Small intestine (tissue), 7 donors: ENCODE measurements at regions not wholly inside any gene's neighbourhood (a gene's known extent, or its start where the extent isn't known, plus 50 kb on each side); places are given as distances from the start of the nearest gene placed in this dataset.

Source experiments
- DNase-seq, 2 donors: peaks; one replicate each; pipeline versions ENCODE4 v3.0.0 to v3.0.0-alpha.2; 2013
- FAIRE-seq: peaks from 2 replicates; lab custom pipeline; 2012; peaks lifted over from hg19 to GRCh38; lab: Jason Lieb, UNC
- H3K27ac ChIP-seq, 3 donors: one replicate each; pipeline ENCODE4 v1.5.1; 2013; ENCODE audit warnings: low read length in 2 of 3, mild to moderate bottlenecking in 2 of 3, control low read depth in 1 of 3, inconsistent platforms in 1 of 3, low read depth in 1 of 3, moderate library complexity in 1 of 3
- H3K27me3 ChIP-seq, 3 donors: one replicate each; pipeline ENCODE4 v1.6.1; 2013; ENCODE audit warnings: low read length in 3 of 3, inconsistent platforms in 1 of 3; ENCODE audit not compliant: control insufficient read depth in 3 of 3, insufficient read depth in 3 of 3
- H3K36me3 ChIP-seq, 3 donors: one replicate each; pipeline ENCODE4 v1.6.1; 2013; ENCODE audit warnings: low read length in 3 of 3, inconsistent platforms in 1 of 3, low read depth in 1 of 3, mild to moderate bottlenecking in 1 of 3, moderate library complexity in 1 of 3; ENCODE audit not compliant: control insufficient read depth in 3 of 3, insufficient read depth in 2 of 3
- H3K4me1 ChIP-seq, 3 donors: one replicate each; pipeline ENCODE4 v1.6.1; 2013; ENCODE audit warnings: low read length in 2 of 3, inconsistent platforms in 1 of 3, low read depth in 1 of 3, mild to moderate bottlenecking in 1 of 3, moderate library complexity in 1 of 3; ENCODE audit not compliant: control insufficient read depth in 3 of 3, insufficient read depth in 2 of 3
- H3K4me3 ChIP-seq, 3 donors: one replicate each; pipeline ENCODE4 v1.5.1; 2013; ENCODE audit warnings: low read length in 3 of 3, control low read depth in 1 of 3, inconsistent platforms in 1 of 3, low read depth in 1 of 3, mild to moderate bottlenecking in 1 of 3, moderate library complexity in 1 of 3
- H3K9me3 ChIP-seq, 2 donors: one replicate each; pipeline ENCODE4 v1.6.1; 2013; ENCODE audit warnings: low read depth in 1 of 2, low read length in 1 of 2; ENCODE audit not compliant: control insufficient read depth in 2 of 2, insufficient read depth in 1 of 2
- WGBS, 3 donors: extraction: QIAGEN DNeasy Blood & Tissue Kit; methylation state at CpG; one replicate each; pipeline ENCODE4 v1.1.7; 2013; 5-methylcytosine and 5-hydroxymethylcytosine counted together
- donor health status: healthy with polysubstance abuse.
- donor health status: control.
- donor health status: control.
- donor health status: Bipolar disorder and iron deficiency.
- donor health status: healthy.

- Histone ChIP-seq H3K27me3 (no peaks in the 10 kb centered on the region), H3K4me3 (no peak overlapping the region), H3K27ac (no peak overlapping the region), H3K36me3 (no peaks in the 10 kb centered on the region), H3K9me3 (no peaks in the 10 kb centered on the region), H3K4me1 (peaks cover 0 to 16% (median 0%) of the 10 kb centered on the region in 3 donors)
- FAIRE-seq = no peak
- 56 to 83% (median 68%) methylated on average over 2 of the region's 2 CpGs for WGBS, 3 donors
- peak; percentile 50 to 57 for DNase-seq
These were observed 605.0 kb downstream of the TUSC7 start for GRCh38 chr3:117314441-117315150.

- H3K4me3 ChIP-seq = no peak overlapping the region
- H3K9me3 ChIP-seq = no peaks in the 10 kb centered on the region
- no peak overlapping the region for H3K27ac ChIP-seq
- DNase-seq (peak; percentile 24 to 46), FAIRE-seq (no peak)
- H3K36me3 ChIP-seq = no peaks in the 10 kb centered on the region
- 14 to 29% (median 24%) methylated on average over 1 of the region's 1 CpG for WGBS, 3 donors
- no peaks in the 10 kb centered on the region for H3K27me3 ChIP-seq
- no peaks in the 10 kb centered on the region for H3K4me1 ChIP-seq
These were observed 613.3 kb downstream of the TUSC7 start for GRCh38 chr3:117322866-117323265.

GRCh38 chr3:117346901-117347300, 637.3 kb downstream of the TUSC7 start:
- Histone ChIP-seq H3K27me3 (no peaks in the 10 kb centered on the region), H3K27ac (no peak overlapping the region), H3K36me3 (no peaks in the 10 kb centered on the region), H3K4me3 (no peak overlapping the region), H3K9me3 (no peaks in the 10 kb centered on the region), H3K4me1 (no peaks in the 10 kb centered on the region)
- FAIRE-seq (no peak), DNase-seq (no peak)
- 73 to 81% (median 78%) methylated on average over 3 of the region's 3 CpGs for WGBS, 3 donors

DNA sequence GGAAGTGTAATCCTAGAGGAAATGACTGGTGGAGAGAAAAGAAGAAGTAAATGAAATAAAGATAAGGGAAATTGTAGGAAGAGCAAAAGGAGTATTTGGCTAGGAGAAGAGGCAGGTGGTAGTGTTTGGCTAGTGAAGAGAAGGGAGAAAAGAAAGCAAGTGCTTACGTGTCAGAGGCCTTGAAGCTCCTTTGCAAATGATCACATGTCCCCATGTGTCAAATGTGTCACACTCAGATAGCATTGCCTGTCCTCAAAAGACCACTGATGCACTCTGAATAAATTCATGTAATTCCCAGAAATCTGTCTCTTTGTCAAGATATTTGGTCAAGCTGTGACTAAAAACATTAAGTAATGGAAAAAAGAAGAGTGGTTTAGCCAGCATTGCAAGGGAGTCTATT, 639.3 kb downstream of the TUSC7 start:
- Histone ChIP-seq H3K4me3 (no peak overlapping the region), H3K27me3 (no peaks in the 10 kb centered on the region), H3K27ac (no peak overlapping the region), H3K36me3 (no peaks in the 10 kb centered on the region), H3K9me3 (no peaks in the 10 kb centered on the region), H3K4me1 (no peaks in the 10 kb centered on the region)
- DNase-seq (no peak), FAIRE-seq (no peak)
- 70 to 84% (median 75%) methylated on average over 1 of the region's 1 CpG for WGBS, 3 donors

DNA sequence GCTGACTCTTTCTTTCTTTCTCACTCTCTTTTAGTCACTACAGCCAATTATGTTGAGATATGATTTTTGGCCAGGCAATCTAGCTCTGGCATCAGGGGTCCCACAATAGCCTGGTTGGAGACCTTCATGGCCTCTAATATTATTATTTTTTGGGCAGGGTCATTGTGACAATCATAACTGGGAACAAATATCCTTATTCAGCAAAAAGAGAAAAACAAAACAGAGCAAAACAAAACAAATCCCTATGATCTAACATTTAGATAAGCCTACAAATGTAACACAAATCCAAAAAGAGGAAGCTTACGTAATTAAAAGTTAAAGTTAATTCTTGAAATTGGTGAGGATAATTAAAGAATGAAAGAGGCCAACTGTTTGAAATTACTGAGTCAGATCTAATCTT, 640.0 kb downstream of the TUSC7 start:
- WGBS, 3 donors = 95 to 100% (median 95%) methylated on average over 1 of the region's 1 CpG
- Histone ChIP-seq H3K4me3 (no peak overlapping the region), H3K36me3 (no peaks in the 10 kb centered on the region), H3K4me1 (no peaks in the 10 kb centered on the region), H3K27ac (no peak overlapping the region), H3K9me3 (no peaks in the 10 kb centered on the region), H3K27me3 (no peaks in the 10 kb centered on the region)
- DNase-seq (no peak), FAIRE-seq (no peak)

DNA sequence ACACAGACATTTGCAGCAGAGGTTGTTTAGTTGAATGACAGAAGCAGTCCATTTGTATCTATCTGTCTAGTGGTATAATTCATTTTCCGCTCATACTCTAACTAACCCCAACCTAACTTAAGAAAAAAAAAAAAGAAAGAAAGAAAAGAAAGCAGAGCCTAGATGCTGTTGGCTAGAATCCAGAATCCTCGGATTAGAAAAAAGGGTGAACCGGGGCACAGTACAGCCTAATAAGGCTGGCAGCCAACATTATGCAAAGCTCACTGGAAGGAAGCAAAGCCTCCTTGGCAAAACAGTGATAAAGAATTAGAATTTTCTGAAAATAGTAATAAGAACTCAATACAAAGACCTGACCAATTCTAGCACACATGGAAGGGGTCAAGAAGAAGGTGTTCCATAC, 640.8 kb downstream of the TUSC7 start:
- no peaks in the 10 kb centered on the region for H3K27me3 ChIP-seq
- no peak overlapping the region for H3K27ac ChIP-seq
- no peak overlapping the region for H3K4me3 ChIP-seq
- H3K9me3 ChIP-seq = no peaks in the 10 kb centered on the region
- no peaks in the 10 kb centered on the region for H3K36me3 ChIP-seq
- 26 to 42% (median 28%) methylated on average over 3 of the region's 3 CpGs for WGBS, 3 donors
- no peak for FAIRE-seq
- no peaks in the 10 kb centered on the region for H3K4me1 ChIP-seq
- peak in 1 of 2 donors; percentile 3 for DNase-seq

DNA sequence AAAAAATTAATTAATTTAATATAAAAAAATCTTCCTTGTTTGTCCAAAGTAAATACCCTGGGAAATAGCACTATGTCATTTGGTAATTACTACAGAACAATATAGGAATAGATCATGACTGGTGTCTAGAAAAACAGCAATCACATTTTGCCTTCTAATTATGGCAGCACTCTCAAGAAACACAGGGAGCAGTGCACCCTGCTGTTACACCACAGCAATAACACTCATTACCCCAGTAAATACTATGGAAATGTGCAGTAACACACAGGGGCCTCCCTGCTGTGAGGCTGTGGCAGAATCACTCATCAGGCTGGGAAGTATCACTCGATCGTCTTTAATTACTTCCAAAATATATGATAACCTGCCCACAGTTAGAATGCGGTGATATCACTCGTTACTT, 646.0 kb downstream of the TUSC7 start:
- WGBS, 3 donors = 44 to 73% (median 57%) methylated on average over 4 of the region's 4 CpGs

DNA sequence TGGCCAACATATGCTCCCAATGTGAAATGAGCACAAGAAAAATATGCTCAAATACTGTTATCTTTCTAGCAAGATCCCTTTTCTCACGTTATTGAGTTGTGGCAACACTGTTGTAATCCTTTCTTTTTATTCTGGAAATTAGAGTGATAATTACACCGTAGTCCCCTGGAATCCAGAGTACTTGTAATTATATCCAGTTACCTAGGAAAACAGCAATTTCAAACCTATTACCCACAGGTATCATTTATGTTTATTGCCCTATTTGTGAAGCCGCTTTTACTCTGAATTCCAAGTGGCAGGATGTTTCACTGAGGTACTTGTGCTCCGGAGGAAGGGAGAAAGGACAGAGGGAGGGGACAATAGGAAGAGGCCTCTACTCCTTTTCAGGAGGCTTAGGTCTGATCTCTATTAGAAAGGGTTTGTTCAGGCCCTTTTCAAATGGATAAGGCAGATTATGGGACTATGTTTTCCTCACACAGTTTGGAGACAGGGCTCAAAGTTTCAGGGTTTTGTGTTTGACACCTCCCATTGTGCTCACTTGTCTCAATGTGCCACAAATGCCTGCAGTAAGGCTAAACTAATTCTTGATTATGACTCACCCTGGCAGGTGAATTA, 646.6 kb downstream of the TUSC7 start:
- DNase-seq (no peak), FAIRE-seq (no peak)
- H3K4me3 ChIP-seq = no peak overlapping the region
- H3K36me3 ChIP-seq = no peaks in the 10 kb centered on the region
- H3K27ac ChIP-seq = no peak overlapping the region
- H3K9me3 ChIP-seq = peaks cover 0 to 2% of the 10 kb centered on the region in 2 donors
- WGBS, 3 donors = 40 to 58% (median 44%) methylated on average over 4 of the region's 4 CpGs
- no peaks in the 10 kb centered on the region for H3K27me3 ChIP-seq
- H3K4me1 ChIP-seq = no peaks in the 10 kb centered on the region

More for the DNA sequence above, 646.0 kb downstream of the TUSC7 start:
- Histone ChIP-seq H3K27me3 (no peaks in the 10 kb centered on the region), H3K4me3 (no peak overlapping the region), H3K36me3 (no peaks in the 10 kb centered on the region), H3K4me1 (no peaks in the 10 kb centered on the region), H3K27ac (no peak overlapping the region), H3K9me3 (peaks cover 0 to 2% of the 10 kb centered on the region in 2 donors)
- FAIRE-seq (no peak), DNase-seq (peak; percentile 47 to 60)
